ENCODE measurements at regions not wholly inside any gene's neighbourhood (a gene's known extent, or its start where the extent isn't known, plus 50 kb on each side); places are given as distances from the start of the nearest gene placed in this dataset.
"Not testable (repeated sequence)": the region's sequence is repeated elsewhere in the genome, so short reads cannot be mapped to it uniquely, and the experiment has no call there.

- no peaks in the 10 kb centered on the region for H3K9me3 Mint-ChIP-seq
- no peak for ATAC-seq (ENCODE audit: poor library complexity)
- no peak overlapping the region for H3K4me3 Mint-ChIP-seq
- H3K27ac Mint-ChIP-seq = no peak overlapping the region
- H3K4me3 ChIP-seq (ENCODE audit: low read length) = no peak overlapping the region
- no peaks in the 10 kb centered on the region for H3K36me3 Mint-ChIP-seq (ENCODE audit: low read depth)
- no peaks in the 10 kb centered on the region for H3K4me1 Mint-ChIP-seq (ENCODE audit: low read depth)
- CTCF ChIA-PET = no interaction called here
- H3K27me3 Mint-ChIP-seq = no peaks in the 10 kb centered on the region
- H3K9me3 ChIP-seq (ENCODE audit: control insufficient read depth in 1 of 2, insufficient read depth in 1 of 2, low read length in 2 of 2) = peaks cover 0 to 3% of the 10 kb centered on the region in 2 experiments
- H3K27me3 ChIP-seq (ENCODE audit: control insufficient read depth in 1 of 2, insufficient read depth in 2 of 2, low read length in 2 of 2) = no peaks in the 10 kb centered on the region
- no peak overlapping the region for H3K27ac ChIP-seq (ENCODE audit: low read depth in 1 of 2, low read length in 2 of 2)
- no peaks in the 10 kb centered on the region for H3K36me3 ChIP-seq (ENCODE audit: insufficient read depth, low read length)
- no peak for DNase-seq
- no peak for TF ChIP-seq CTCF (IDR thresholded peaks at IDR 0.05)
- POLR2A ChIA-PET = no interaction called here
- H3K4me1 ChIP-seq (ENCODE audit: insufficient read depth, low read length) = no peaks in the 10 kb centered on the region
- intact Hi-C loops (cut with DNase I, micrococcal nuclease) = no loop called here
Measured at GRCh38 chr10:23584396-23584795, 145.5 kb downstream of the OTUD1 start.

- H3K9me3 ChIP-seq (ENCODE audit: control insufficient read depth in 1 of 2, insufficient read depth in 1 of 2, low read length in 2 of 2) = peaks cover 0 to 3% of the 10 kb centered on the region in 2 experiments
- ChIA-PET POLR2A (no interaction called here), CTCF (no interaction called here)
- no peak overlapping the region for H3K4me3 Mint-ChIP-seq
- no peaks in the 10 kb centered on the region for H3K27me3 ChIP-seq (ENCODE audit: control insufficient read depth in 1 of 2, insufficient read depth in 2 of 2, low read length in 2 of 2)
- no peak for ATAC-seq (ENCODE audit: poor library complexity)
- no peaks in the 10 kb centered on the region for H3K36me3 ChIP-seq (ENCODE audit: insufficient read depth, low read length)
- no peak overlapping the region for H3K4me3 ChIP-seq (ENCODE audit: low read length)
- no peak for DNase-seq
- H3K4me1 Mint-ChIP-seq (ENCODE audit: low read depth) = no peaks in the 10 kb centered on the region
- H3K4me1 ChIP-seq (ENCODE audit: insufficient read depth, low read length) = no peaks in the 10 kb centered on the region
- no peaks in the 10 kb centered on the region for H3K27me3 Mint-ChIP-seq
- intact Hi-C loops (cut with DNase I, micrococcal nuclease) = no loop called here
- TF ChIP-seq CTCF (IDR thresholded peaks at IDR 0.05) = no peak
- no peak overlapping the region for H3K27ac Mint-ChIP-seq
- no peaks in the 10 kb centered on the region for H3K9me3 Mint-ChIP-seq
- H3K36me3 Mint-ChIP-seq (ENCODE audit: low read depth) = no peaks in the 10 kb centered on the region
- H3K27ac ChIP-seq (ENCODE audit: low read depth in 1 of 2, low read length in 2 of 2) = no peak overlapping the region
Measured at GRCh38 chr10:23585186-23585585, 146.3 kb downstream of the OTUD1 start.

DNA sequence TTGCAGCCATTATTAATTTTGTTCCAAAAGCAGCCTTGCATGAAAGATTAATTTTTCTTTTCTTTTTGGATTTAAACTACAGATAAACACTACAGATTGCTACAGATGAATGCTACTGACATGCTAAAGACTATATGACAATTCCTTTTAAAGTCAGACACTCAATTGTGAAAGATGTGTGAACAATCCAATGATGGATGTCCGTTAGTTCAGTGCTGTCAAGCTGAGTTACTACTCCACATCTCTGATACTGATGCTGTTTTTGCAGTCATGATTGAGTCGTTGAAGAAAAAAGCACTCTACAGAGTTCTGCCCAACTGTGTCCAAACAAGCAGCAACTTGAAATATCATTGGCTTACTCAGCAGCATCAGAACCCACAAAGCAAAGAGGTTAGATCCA is 146.8 kb downstream of the OTUD1 start:
- CTCF ChIA-PET = no interaction called here
- POLR2A ChIA-PET = no interaction called here
- ATAC-seq (ENCODE audit: poor library complexity) (no peak), DNase-seq (no peak)
- no peaks in the 10 kb centered on the region for H3K4me1 ChIP-seq (ENCODE audit: insufficient read depth, low read length)
- no peaks in the 10 kb centered on the region for H3K36me3 ChIP-seq (ENCODE audit: insufficient read depth, low read length)
- H3K27me3 Mint-ChIP-seq = no peaks in the 10 kb centered on the region
- no peaks in the 10 kb centered on the region for H3K36me3 Mint-ChIP-seq (ENCODE audit: low read depth)
- peaks cover 0 to 3% of the 10 kb centered on the region in 2 experiments for H3K9me3 ChIP-seq (ENCODE audit: control insufficient read depth in 1 of 2, insufficient read depth in 1 of 2, low read length in 2 of 2)
- H3K27me3 ChIP-seq (ENCODE audit: control insufficient read depth in 1 of 2, insufficient read depth in 2 of 2, low read length in 2 of 2) = no peaks in the 10 kb centered on the region
- H3K4me3 ChIP-seq (ENCODE audit: low read length) = no peak overlapping the region
- no peaks in the 10 kb centered on the region for H3K4me1 Mint-ChIP-seq (ENCODE audit: low read depth)
- no peak overlapping the region for H3K27ac ChIP-seq (ENCODE audit: low read depth in 1 of 2, low read length in 2 of 2)
- H3K4me3 Mint-ChIP-seq = no peak overlapping the region
- H3K9me3 Mint-ChIP-seq = no peaks in the 10 kb centered on the region
- no peak for TF ChIP-seq CTCF (IDR thresholded peaks at IDR 0.05)
- intact Hi-C loops (cut with DNase I, micrococcal nuclease) = no loop called here
- H3K27ac Mint-ChIP-seq = no peak overlapping the region

DNA sequence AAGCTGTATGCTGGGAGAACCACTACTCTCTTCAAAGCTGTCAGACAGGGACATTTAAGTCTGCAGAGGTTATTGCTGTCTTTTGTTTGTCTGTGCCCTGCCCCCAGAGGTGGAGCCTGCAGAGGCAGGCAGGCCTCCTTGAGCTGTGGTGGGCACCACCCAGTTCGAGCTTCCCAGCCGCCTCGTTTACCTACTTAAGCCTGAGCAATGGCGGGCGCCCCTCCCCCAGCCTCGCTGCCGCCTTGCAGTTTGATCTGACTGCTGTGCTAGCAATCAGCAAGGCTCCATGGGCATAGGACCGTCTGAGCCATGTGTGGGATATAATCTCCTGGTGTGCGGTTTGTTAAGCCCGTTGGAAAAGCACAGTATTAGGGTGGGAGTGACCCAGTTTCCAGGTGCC is 156.4 kb downstream of the OTUD1 start:
- H3K36me3 Mint-ChIP-seq (ENCODE audit: low read depth); H3K4me1 ChIP-seq (ENCODE audit: insufficient read depth, low read length); H3K27ac Mint-ChIP-seq; H3K4me3 ChIP-seq (ENCODE audit: low read length); H3K4me3 Mint-ChIP-seq; DNase-seq; POLR2A ChIA-PET; H3K27me3 ChIP-seq (ENCODE audit: control insufficient read depth in 1 of 2, insufficient read depth in 2 of 2, low read length in 2 of 2); ATAC-seq (ENCODE audit: poor library complexity); CTCF ChIA-PET; H3K27me3 Mint-ChIP-seq; H3K27ac ChIP-seq (ENCODE audit: low read depth in 1 of 2, low read length in 2 of 2); intact Hi-C loops (cut with DNase I, micrococcal nuclease); H3K4me1 Mint-ChIP-seq (ENCODE audit: low read depth); H3K36me3 ChIP-seq (ENCODE audit: insufficient read depth, low read length): not testable (repeated sequence)
- H3K9me3 ChIP-seq (ENCODE audit: control insufficient read depth in 1 of 2, insufficient read depth in 1 of 2, low read length in 2 of 2) = peaks cover 0 to 15% of the 10 kb centered on the region in 2 experiments
- H3K9me3 Mint-ChIP-seq = peaks cover 19% of the 10 kb centered on the region

Measured in CD4-positive, alpha-beta T cell (primary cell).